ENCODE measurements at regions not wholly inside any gene's neighbourhood (a gene's known extent, or its start where the extent isn't known, plus 50 kb on each side); places are given as distances from the start of the nearest gene placed in this dataset.

GRCh38 chr2:5164776-5165525 lies 527.2 kb upstream of the SOX11 start:
- Histone ChIP-seq H3K9me3 (peaks cover 58% of the 10 kb centered on the region), H3K4me3 (no peak overlapping the region), H3K36me3 (ENCODE audit: low read depth) (no peaks in the 10 kb centered on the region), H3K4me1 (ENCODE audit: low read depth) (no peaks in the 10 kb centered on the region)
- ATAC-seq (no peak), DNase-seq (no peak)
- intact Hi-C loops (cut with DNase I, micrococcal nuclease), result no loop called here
- TF ChIP-seq, protein P1, sequence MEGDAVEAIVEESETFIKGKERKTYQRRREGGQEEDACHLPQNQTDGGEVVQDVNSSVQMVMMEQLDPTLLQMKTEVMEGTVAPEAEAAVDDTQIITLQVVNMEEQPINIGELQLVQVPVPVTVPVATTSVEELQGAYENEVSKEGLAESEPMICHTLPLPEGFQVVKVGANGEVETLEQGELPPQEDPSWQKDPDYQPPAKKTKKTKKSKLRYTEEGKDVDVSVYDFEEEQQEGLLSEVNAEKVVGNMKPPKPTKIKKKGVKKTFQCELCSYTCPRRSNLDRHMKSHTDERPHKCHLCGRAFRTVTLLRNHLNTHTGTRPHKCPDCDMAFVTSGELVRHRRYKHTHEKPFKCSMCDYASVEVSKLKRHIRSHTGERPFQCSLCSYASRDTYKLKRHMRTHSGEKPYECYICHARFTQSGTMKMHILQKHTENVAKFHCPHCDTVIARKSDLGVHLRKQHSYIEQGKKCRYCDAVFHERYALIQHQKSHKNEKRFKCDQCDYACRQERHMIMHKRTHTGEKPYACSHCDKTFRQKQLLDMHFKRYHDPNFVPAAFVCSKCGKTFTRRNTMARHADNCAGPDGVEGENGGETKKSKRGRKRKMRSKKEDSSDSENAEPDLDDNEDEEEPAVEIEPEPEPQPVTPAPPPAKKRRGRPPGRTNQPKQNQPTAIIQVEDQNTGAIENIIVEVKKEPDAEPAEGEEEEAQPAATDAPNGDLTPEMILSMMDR (IDR thresholded peaks at IDR 0.05), result no peak

- no peaks in the 10 kb centered on the region for H3K36me3 ChIP-seq (ENCODE audit: low read depth)
- intact Hi-C loops (cut with DNase I, micrococcal nuclease), result no loop called here
- peaks cover 57% of the 10 kb centered on the region for H3K9me3 ChIP-seq
- no peaks in the 10 kb centered on the region for H3K4me1 ChIP-seq (ENCODE audit: low read depth)
- TF ChIP-seq, protein P1 (IDR thresholded peaks at IDR 0.05), result no peak
- no peak overlapping the region for H3K4me3 ChIP-seq
- ATAC-seq (no peak), DNase-seq (no peak)
These were observed 519.3 kb upstream of the SOX11 start for GRCh38 chr2:5172923-5173322.

- H3K36me3 ChIP-seq (ENCODE audit: low read depth), result no peaks in the 10 kb centered on the region
- no peak for ATAC-seq
- H3K4me1 ChIP-seq (ENCODE audit: low read depth), result no peaks in the 10 kb centered on the region
- no peak for DNase-seq
- no peak overlapping the region for H3K4me3 ChIP-seq
- intact Hi-C loops (cut with DNase I, micrococcal nuclease), result no loop called here
- peaks cover 55% of the 10 kb centered on the region for H3K9me3 ChIP-seq
- TF ChIP-seq, protein P1 (IDR thresholded peaks at IDR 0.05), result no peak
These were observed 518.2 kb upstream of the SOX11 start for GRCh38 chr2:5173876-5174535.

- intact Hi-C loops (cut with DNase I, micrococcal nuclease), result no loop called here
- Histone ChIP-seq H3K9me3 (peaks cover 58% of the 10 kb centered on the region), H3K36me3 (ENCODE audit: low read depth) (no peaks in the 10 kb centered on the region), H3K4me1 (ENCODE audit: low read depth) (no peaks in the 10 kb centered on the region), H3K4me3 (no peak overlapping the region)
- TF ChIP-seq, protein P1 (IDR thresholded peaks at IDR 0.05), result no peak
- DNase-seq (no peak), ATAC-seq (no peak)
These were observed 517.0 kb upstream of the SOX11 start for GRCh38 chr2:5175231-5175630.

DNA sequence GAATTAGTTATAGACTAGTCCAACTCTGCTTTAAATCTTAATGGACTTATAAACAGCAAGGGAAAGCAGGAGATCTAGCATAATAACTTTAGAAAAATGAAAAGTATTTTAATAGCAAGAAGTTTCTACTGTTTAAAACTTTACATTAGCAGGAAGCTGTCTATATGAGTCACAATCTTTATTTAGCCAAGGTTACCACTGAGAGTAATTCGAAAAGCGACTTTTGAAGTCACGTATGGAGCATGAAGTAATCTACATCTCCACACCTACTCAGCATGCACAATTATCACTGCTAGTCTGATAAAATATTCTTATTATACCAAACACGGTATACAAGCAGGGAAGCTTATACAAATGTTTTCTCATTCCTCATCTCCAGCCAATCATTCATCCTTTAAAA lies 515.4 kb upstream of the SOX11 start:
- no peak overlapping the region for H3K4me3 ChIP-seq
- intact Hi-C loops (cut with DNase I, micrococcal nuclease), result no loop called here
- no peaks in the 10 kb centered on the region for H3K36me3 ChIP-seq (ENCODE audit: low read depth)
- no peaks in the 10 kb centered on the region for H3K4me1 ChIP-seq (ENCODE audit: low read depth)
- no peak for ATAC-seq
- TF ChIP-seq, protein P1 (IDR thresholded peaks at IDR 0.05), result no peak
- DNase-seq, result no peak
- H3K9me3 ChIP-seq, result peaks cover 62% of the 10 kb centered on the region
